ENCODE measurements at regions not wholly inside any gene's neighbourhood (a gene's known extent, or its start where the extent isn't known, plus 50 kb on each side); places are given as distances from the start of the nearest gene placed in this dataset.

DNA sequence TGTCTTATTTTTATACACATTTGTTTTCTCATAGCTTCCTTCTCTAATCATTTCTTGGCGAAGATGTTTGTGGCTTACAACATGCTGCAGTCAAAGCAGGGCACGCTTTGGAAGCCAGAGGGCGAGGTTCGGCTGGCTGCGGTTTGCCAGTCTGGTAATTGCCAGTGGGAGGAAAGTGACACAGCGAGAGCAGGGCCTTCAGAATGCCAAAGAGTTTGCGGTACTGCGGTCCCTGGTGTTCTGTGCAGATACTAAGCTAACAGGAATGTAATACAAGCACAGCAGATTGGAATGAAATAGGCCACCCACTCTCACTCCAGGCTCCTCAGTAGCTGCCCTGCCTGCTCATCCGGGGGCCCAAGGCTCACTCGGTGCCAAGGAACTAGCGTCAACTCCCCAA, 58.7 kb upstream of the TGM3 start:
- Histone ChIP-seq H3K36me3 (ENCODE audit: control insufficient read depth, insufficient read depth, low read length) (no peaks in the 10 kb centered on the region), H3K4me3 (ENCODE audit: low read depth, low read length) (no peak overlapping the region), H3K27ac (ENCODE audit: low read depth, low read length) (no peak overlapping the region), H3K9ac (ENCODE audit: low read length) (no peak overlapping the region), H3K4me1 (ENCODE audit: control insufficient read depth, insufficient read depth, low read length) (peaks cover 19% of the 10 kb centered on the region), H3K9me3 (ENCODE audit: control insufficient read depth, insufficient read depth, low read depth, low read length) (no peaks in the 10 kb centered on the region), H3K27me3 (ENCODE audit: control insufficient read depth, insufficient read depth, low read length) (no peaks in the 10 kb centered on the region)

DNA sequence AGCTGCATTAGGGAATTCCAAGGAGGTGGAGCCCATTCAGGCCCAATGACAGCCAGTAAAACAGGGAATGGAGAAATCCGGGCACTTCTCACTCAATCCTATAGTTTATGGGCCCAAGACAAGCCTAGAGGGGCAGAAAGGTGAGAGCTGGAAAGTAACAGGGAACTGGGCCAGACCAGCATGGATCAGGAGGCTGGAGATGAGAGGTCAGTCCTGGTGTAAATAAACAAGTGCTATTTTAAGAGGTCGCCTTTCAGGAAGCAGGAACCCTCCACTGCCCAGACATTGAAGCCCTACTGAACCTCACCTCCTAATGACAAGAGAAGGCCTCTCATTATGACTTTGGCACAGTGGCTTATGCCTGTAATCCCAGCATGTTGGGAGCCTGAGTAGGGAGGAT, 57.2 kb upstream of the TGM3 start:
- H3K4me1 ChIP-seq (ENCODE audit: control insufficient read depth, insufficient read depth, low read length): peaks cover 19% of the 10 kb centered on the region
- H3K4me3 ChIP-seq (ENCODE audit: low read depth, low read length): no peak overlapping the region
- no peaks in the 10 kb centered on the region for H3K27me3 ChIP-seq (ENCODE audit: control insufficient read depth, insufficient read depth, low read length)
- no peak overlapping the region for H3K27ac ChIP-seq (ENCODE audit: low read depth, low read length)
- H3K9me3 ChIP-seq (ENCODE audit: control insufficient read depth, insufficient read depth, low read depth, low read length): no peaks in the 10 kb centered on the region
- no peaks in the 10 kb centered on the region for H3K36me3 ChIP-seq (ENCODE audit: control insufficient read depth, insufficient read depth, low read length)
- no peak overlapping the region for H3K9ac ChIP-seq (ENCODE audit: low read length)

DNA sequence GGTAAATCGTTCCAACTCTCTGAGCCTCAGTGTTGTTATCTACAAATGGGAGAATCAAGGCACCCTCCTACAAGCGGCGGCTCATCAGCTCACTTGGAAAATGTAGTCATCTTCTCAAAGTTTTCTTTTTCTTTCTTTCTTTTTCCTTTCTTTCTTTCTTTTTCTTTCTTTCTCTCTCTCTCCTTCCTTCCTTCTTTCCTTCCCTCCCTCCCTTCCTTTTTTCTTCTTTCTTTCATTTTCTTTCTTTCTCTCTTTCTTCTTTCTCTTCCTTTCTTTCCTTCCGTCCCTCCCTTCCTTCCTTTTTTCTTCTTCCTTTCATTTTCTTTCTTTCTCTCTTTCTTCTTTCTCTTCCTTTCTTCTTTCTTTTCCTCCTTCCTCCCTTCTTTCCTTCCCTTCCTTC, 55.0 kb upstream of the TGM3 start:
- no peaks in the 10 kb centered on the region for H3K9me3 ChIP-seq (ENCODE audit: control insufficient read depth, insufficient read depth, low read depth, low read length)
- H3K9ac ChIP-seq (ENCODE audit: low read length): no peak overlapping the region
- no peak overlapping the region for H3K4me3 ChIP-seq (ENCODE audit: low read depth, low read length)
- peaks cover 19% of the 10 kb centered on the region for H3K4me1 ChIP-seq (ENCODE audit: control insufficient read depth, insufficient read depth, low read length)
- no peaks in the 10 kb centered on the region for H3K36me3 ChIP-seq (ENCODE audit: control insufficient read depth, insufficient read depth, low read length)
- H3K27me3 ChIP-seq (ENCODE audit: control insufficient read depth, insufficient read depth, low read length): no peaks in the 10 kb centered on the region
- no peak overlapping the region for H3K27ac ChIP-seq (ENCODE audit: low read depth, low read length)

DNA sequence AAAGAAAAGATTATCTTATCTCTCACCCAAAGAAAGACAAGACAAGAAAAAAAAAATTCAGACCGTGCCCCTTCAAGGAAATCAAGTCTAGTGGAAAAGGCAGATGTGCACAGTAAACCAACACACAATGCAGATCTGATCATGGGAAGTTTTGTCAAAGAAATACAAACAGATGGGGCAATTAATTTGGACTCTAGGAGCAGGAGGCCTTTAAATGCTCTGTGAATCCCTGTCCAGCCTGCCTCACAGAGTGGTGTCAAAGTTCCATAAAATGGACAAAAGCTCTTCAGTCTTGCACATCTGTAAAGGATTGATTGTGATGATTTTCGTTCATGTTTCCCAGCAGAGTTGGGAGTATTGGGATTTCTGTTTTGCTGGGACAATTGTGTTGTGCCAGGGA, 53.1 kb upstream of the TGM3 start:
- Histone ChIP-seq H3K27me3 (ENCODE audit: control insufficient read depth, insufficient read depth, low read length) (no peaks in the 10 kb centered on the region), H3K9me3 (ENCODE audit: control insufficient read depth, insufficient read depth, low read depth, low read length) (no peaks in the 10 kb centered on the region), H3K4me3 (ENCODE audit: low read depth, low read length) (no peak overlapping the region), H3K36me3 (ENCODE audit: control insufficient read depth, insufficient read depth, low read length) (no peaks in the 10 kb centered on the region), H3K27ac (ENCODE audit: low read depth, low read length) (no peak overlapping the region), H3K9ac (ENCODE audit: low read length) (no peak overlapping the region), H3K4me1 (ENCODE audit: control insufficient read depth, insufficient read depth, low read length) (peaks cover 17% of the 10 kb centered on the region)

DNA sequence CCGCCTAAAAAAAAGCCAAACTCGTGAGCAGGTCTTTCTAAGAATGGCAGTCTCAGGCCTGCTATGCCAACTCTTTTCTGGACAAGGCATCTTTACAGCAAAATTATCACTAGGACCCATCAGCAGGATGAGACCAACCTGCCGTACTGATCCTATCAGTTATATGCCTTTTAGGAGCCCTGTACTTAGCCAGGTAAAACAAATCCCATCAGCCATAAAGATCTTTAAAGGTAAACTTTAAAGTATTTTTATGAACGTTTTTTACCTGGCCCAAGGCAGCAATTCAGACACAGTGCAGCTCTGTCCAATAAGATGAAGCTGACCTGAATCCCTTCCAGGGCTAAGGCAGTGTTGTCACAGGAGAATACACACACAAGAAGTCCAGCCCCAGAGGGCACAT, 51.3 kb upstream of the TGM3 start:
- H3K4me3 ChIP-seq (ENCODE audit: low read depth, low read length): no peak overlapping the region
- H3K36me3 ChIP-seq (ENCODE audit: control insufficient read depth, insufficient read depth, low read length): no peaks in the 10 kb centered on the region
- no peaks in the 10 kb centered on the region for H3K27me3 ChIP-seq (ENCODE audit: control insufficient read depth, insufficient read depth, low read length)
- H3K9me3 ChIP-seq (ENCODE audit: control insufficient read depth, insufficient read depth, low read depth, low read length): no peaks in the 10 kb centered on the region
- peaks cover 17% of the 10 kb centered on the region for H3K4me1 ChIP-seq (ENCODE audit: control insufficient read depth, insufficient read depth, low read length)
- H3K27ac ChIP-seq (ENCODE audit: low read depth, low read length): no peak overlapping the region
- no peak overlapping the region for H3K9ac ChIP-seq (ENCODE audit: low read length)

DNA sequence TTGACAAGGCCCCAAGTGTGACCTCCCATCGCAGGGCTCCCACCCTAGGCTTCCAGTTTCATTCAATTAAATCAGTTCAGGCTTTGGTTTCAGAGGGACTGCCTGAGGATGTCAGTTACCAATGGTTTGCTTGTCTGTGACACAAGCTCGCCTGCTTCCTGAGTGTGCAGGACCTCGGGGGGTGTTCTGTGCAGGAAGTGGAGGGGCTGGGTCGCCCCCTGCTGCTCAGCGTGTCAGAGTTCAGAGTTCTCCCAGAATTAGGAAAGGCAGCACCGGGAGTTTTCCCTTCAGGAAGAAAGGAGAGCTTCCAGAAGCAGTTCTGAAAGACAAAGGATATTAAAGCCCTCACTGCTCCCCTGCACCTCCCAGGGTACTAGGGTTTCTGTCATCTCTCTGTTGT, 50.8 kb upstream of the TGM3 start:
- no peaks in the 10 kb centered on the region for H3K36me3 ChIP-seq (ENCODE audit: control insufficient read depth, insufficient read depth, low read length)
- peaks cover 17% of the 10 kb centered on the region for H3K4me1 ChIP-seq (ENCODE audit: control insufficient read depth, insufficient read depth, low read length)
- no peaks in the 10 kb centered on the region for H3K9me3 ChIP-seq (ENCODE audit: control insufficient read depth, insufficient read depth, low read depth, low read length)
- H3K27ac ChIP-seq (ENCODE audit: low read depth, low read length): no peak overlapping the region
- no peak overlapping the region for H3K9ac ChIP-seq (ENCODE audit: low read length)
- H3K4me3 ChIP-seq (ENCODE audit: low read depth, low read length): no peak overlapping the region
- no peaks in the 10 kb centered on the region for H3K27me3 ChIP-seq (ENCODE audit: control insufficient read depth, insufficient read depth, low read length)

DNA sequence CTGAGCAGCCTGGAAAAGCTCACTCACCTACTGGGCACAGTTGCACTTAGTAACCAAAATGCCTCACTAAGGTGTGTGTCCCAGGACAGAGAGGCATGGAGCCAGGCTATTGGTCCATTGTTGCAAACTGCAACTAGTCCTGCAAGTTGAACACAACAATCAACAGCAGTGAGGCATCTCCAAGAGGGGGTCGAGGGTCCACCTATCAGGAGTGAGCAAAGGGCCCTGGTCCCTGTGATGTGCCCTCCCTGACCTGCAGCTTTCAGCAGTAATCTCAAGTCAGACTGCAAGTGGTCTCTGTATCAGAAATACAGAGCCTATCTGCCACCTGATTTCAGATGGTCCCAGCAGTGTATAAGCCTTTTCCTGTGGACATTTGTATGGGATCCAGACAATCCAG, 50.2 kb upstream of the TGM3 start:
- H3K4me3 ChIP-seq (ENCODE audit: low read depth, low read length): no peak overlapping the region
- no peaks in the 10 kb centered on the region for H3K27me3 ChIP-seq (ENCODE audit: control insufficient read depth, insufficient read depth, low read length)
- H3K9ac ChIP-seq (ENCODE audit: low read length): no peak overlapping the region
- H3K27ac ChIP-seq (ENCODE audit: low read depth, low read length): no peak overlapping the region
- H3K9me3 ChIP-seq (ENCODE audit: control insufficient read depth, insufficient read depth, low read depth, low read length): no peaks in the 10 kb centered on the region
- H3K4me1 ChIP-seq (ENCODE audit: control insufficient read depth, insufficient read depth, low read length): peaks cover 17% of the 10 kb centered on the region
- no peaks in the 10 kb centered on the region for H3K36me3 ChIP-seq (ENCODE audit: control insufficient read depth, insufficient read depth, low read length)
